ENCODE measurements at regions not wholly inside any gene's neighbourhood (a gene's known extent, or its start where the extent isn't known, plus 50 kb on each side); places are given as distances from the start of the nearest gene placed in this dataset.
A peak's percentile ranks its signal among the peaks of the same experiment; 100 is the strongest.

GRCh38 chr22:22061085-22062077 lies 78.8 kb upstream of the TOP3B start:
- DNase-seq (ENCODE audit: low spot score), result peak; percentile 27
- intact Hi-C loops (cut with micrococcal nuclease; ENCODE audit: unreplicated experiment), result no loop called here
- BruUV-seq (replicated peaks), result no TSS peak
- no peak overlapping the region for H3K4me3 ChIP-seq (ENCODE audit: low read depth, low read length, poor library complexity, severe bottlenecking)
- H3K4me1 ChIP-seq (ENCODE audit: insufficient read depth, low read length, poor library complexity, severe bottlenecking), result no peaks in the 10 kb centered on the region
- H3K9me3 ChIP-seq (ENCODE audit: low read depth, low read length, poor library complexity, severe bottlenecking), result no peaks in the 10 kb centered on the region
- CTCF ChIA-PET, result interaction anchor here (0.6 to 1.2 kb wide), 5 partner anchors 8 to 96 kb away, joined by 3 to 5 read pairs (median 3); no protein-coding TSS in a partner anchor
- H3K36me3 ChIP-seq (ENCODE audit: insufficient read depth, low read length, poor library complexity, severe bottlenecking), result no peaks in the 10 kb centered on the region
- POLR2A ChIA-PET (ENCODE audit: low non-redundant PET), result no interaction called here
- H3K27me3 ChIP-seq (replicated peaks; ENCODE audit: insufficient read depth, low read depth, low read length, poor library complexity), result peaks cover 19% of the 10 kb centered on the region
- no peak for TF ChIP-seq EZH2 (IDR thresholded peaks at IDR 0.05; ENCODE audit: borderline replicate concordance, low read depth, low read length, poor library complexity, severe bottlenecking)
- 0 out of 2 replicates have a peak, but pooled peaks have one; percentile 20 for TF ChIP-seq CTCF (conservative IDR thresholded peaks at IDR 0.05; ENCODE audit: low read depth, low read length)
- H3K27ac ChIP-seq (ENCODE audit: low read depth, low read length, poor library complexity, severe bottlenecking), result no peak overlapping the region

GRCh38 chr22:22060200-22061084 lies 77.9 kb upstream of the TOP3B start:
- ChIA-PET CTCF (interaction anchor here (0.6 to 1.2 kb wide), 5 partner anchors 9 to 97 kb away, joined by 3 to 5 read pairs (median 3); no protein-coding TSS in a partner anchor), POLR2A (ENCODE audit: low non-redundant PET) (no interaction called here)
- BruUV-seq (replicated peaks), result no TSS peak
- no peaks in the 10 kb centered on the region for H3K9me3 ChIP-seq (ENCODE audit: low read depth, low read length, poor library complexity, severe bottlenecking)
- DNase-seq (ENCODE audit: low spot score), result peak; percentile 48
- intact Hi-C loops (cut with micrococcal nuclease; ENCODE audit: unreplicated experiment), result no loop called here
- no peaks in the 10 kb centered on the region for H3K36me3 ChIP-seq (ENCODE audit: insufficient read depth, low read length, poor library complexity, severe bottlenecking)
- H3K27me3 ChIP-seq (replicated peaks; ENCODE audit: insufficient read depth, low read depth, low read length, poor library complexity), result peaks cover 19% of the 10 kb centered on the region
- no peak overlapping the region for H3K4me3 ChIP-seq (ENCODE audit: low read depth, low read length, poor library complexity, severe bottlenecking)
- H3K4me1 ChIP-seq (ENCODE audit: insufficient read depth, low read length, poor library complexity, severe bottlenecking), result no peaks in the 10 kb centered on the region
- H3K27ac ChIP-seq (ENCODE audit: low read depth, low read length, poor library complexity, severe bottlenecking), result no peak overlapping the region
- TF ChIP-seq EZH2 (IDR thresholded peaks at IDR 0.05; ENCODE audit: borderline replicate concordance, low read depth, low read length, poor library complexity, severe bottlenecking) (no peak), CTCF (conservative IDR thresholded peaks at IDR 0.05; ENCODE audit: low read depth, low read length) (peak; percentile 93)

DNA sequence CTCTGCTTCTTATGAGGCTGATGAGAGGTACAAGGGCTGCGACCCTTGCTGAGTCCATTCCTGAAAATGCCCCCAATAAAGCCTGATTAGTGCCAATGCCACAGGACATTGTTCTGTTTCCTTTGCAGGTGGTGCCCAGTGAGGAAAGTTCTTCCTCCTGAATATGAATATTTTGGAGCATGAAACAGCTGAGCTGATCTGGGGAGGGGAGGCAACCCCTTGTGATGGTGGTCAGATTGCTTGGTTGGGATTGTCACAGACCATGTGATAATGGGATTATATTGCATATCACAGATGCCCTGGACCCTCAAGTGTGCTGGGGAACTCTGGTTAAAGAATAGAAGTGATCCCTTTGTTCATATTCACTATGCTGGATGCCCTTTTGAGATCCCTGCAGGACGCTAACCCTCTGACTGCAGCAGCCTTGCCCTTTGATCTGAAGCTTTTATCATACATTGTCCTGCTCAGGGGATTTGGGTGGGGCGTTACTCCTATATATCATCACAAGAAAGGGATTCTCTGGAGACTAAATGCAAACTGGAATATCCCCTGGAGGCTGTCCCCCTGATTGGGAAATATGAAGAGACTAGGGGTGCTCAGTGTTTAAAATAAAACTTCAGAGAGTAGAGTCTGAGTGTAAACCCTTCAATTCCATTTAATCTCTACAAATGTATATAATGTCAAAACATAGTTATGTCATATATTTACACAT lies 76.9 kb upstream of the TOP3B start:
- Histone ChIP-seq H3K27ac (ENCODE audit: low read depth, low read length, poor library complexity, severe bottlenecking) (no peak overlapping the region), H3K27me3 (replicated peaks; ENCODE audit: insufficient read depth, low read depth, low read length, poor library complexity) (peaks cover 19% of the 10 kb centered on the region), H3K36me3 (ENCODE audit: insufficient read depth, low read length, poor library complexity, severe bottlenecking) (no peaks in the 10 kb centered on the region), H3K9me3 (ENCODE audit: low read depth, low read length, poor library complexity, severe bottlenecking) (no peaks in the 10 kb centered on the region), H3K4me3 (ENCODE audit: low read depth, low read length, poor library complexity, severe bottlenecking) (no peak overlapping the region), H3K4me1 (ENCODE audit: insufficient read depth, low read length, poor library complexity, severe bottlenecking) (no peaks in the 10 kb centered on the region)
- intact Hi-C loops (cut with micrococcal nuclease; ENCODE audit: unreplicated experiment), result no loop called here
- no peak for DNase-seq (ENCODE audit: low spot score)
- BruUV-seq (replicated peaks), result no TSS peak
- ChIA-PET CTCF (no interaction called here), POLR2A (ENCODE audit: low non-redundant PET) (no interaction called here)
- TF ChIP-seq CTCF (conservative IDR thresholded peaks at IDR 0.05; ENCODE audit: low read depth, low read length) (no peak), EZH2 (IDR thresholded peaks at IDR 0.05; ENCODE audit: borderline replicate concordance, low read depth, low read length, poor library complexity, severe bottlenecking) (no peak)

All from A673 (cell line).